ENCODE measurements at regions not wholly inside any gene's neighbourhood (a gene's known extent, or its start where the extent isn't known, plus 50 kb on each side); places are given as distances from the start of the nearest gene placed in this dataset.
A peak's percentile ranks its signal among the peaks of the same experiment; 100 is the strongest.
"Not testable (repeated sequence)": the region's sequence is repeated elsewhere in the genome, so short reads cannot be mapped to it uniquely, and the experiment has no call there.

DNA sequence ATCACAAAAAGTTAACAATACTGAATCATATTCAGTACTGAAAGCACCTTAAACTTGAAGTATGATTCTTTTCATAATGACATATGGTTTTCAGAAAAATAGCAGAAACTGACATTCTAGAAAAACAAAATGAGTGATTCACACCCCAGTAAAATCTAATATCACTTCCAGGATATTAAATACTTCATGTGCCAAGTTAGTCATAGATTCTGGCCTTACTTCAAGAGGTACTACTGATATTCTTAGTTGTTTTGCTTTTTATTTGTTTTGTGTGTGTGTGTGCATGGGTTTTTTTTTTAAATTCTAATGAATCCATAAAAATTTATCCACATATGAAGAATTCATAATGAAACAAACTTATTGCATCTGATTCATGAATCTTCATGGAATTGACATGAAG is 207.9 kb upstream of the UFM1 start:
- no peak for DNase-seq

DNA sequence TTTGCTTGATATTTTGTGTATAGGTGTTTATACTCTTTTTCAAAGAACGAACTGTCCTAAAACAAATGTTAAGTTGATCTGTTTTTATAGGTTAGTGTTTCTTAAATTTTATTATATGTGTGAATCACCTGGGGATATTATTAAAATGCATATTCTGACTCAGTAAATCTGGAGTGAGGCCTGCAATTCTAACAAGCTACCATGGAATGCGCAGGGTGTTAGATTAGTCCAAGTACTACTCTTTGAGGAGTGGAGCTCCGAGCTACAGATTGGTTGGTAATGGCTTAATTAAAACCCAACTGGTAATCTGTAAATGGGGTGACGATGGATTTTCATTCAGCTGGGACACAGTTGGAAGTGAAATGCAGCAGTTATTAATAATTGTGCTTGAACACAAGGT is 214.1 kb upstream of the UFM1 start:
- no peak for DNase-seq

DNA sequence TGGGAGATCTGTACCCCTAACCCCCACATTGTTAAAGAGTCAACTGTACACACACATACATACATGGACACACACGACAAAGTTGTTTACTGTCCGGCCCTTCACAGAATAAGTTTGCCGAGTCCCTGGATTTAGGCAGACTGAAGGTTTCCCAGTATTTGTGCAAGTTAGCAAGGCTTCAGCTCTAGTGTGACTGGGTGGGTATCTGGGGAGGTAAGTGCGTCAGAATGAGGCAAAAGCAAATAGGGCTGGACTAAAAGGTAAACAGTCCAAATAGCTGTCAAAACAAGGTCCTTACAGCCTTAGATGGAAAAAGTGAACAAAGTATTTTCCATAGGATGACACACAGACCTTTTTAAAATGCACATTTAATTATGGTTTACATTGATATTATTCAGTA is 228.4 kb upstream of the UFM1 start:
- DNase-seq: no peak

DNA sequence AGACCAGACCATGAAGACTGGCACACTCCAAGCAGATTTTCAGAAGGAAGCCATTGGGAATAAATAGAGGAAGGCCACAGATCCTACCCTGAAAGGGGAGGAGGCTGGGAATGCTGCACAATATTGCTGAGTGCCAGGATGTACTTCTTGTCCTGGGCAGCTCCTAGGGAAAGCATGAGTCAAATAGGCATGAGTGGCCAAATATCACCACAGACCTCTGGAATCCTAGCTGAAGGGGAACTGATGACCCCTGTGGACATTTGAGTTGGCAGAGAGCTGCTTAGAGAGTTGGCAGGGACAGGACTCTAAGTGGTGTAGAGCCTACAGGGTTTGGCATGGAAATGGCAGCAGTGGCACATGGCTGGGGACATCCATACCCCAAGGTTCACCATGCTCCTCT is 234.3 kb upstream of the TRPC4 start:
- DNase-seq: no peak

- DNase-seq: no peak
These were observed 230.2 kb upstream of the TRPC4 start for GRCh38 chr13:38099751-38100150.

GRCh38 chr13:38093425-38093824 is 223.9 kb upstream of the TRPC4 start:
- no peak for DNase-seq

- DNase-seq: no peak
These were observed 221.3 kb upstream of the TRPC4 start for GRCh38 chr13:38090913-38091312.

GRCh38 chr13:38086721-38087120 is 217.1 kb upstream of the TRPC4 start:
- DNase-seq: peak; percentile 34

GRCh38 chr13:38086013-38086412 is 216.4 kb upstream of the TRPC4 start:
- DNase-seq: peak; percentile 46

GRCh38 chr13:38073931-38074330 is 204.4 kb upstream of the TRPC4 start:
- no peak for DNase-seq

DNA sequence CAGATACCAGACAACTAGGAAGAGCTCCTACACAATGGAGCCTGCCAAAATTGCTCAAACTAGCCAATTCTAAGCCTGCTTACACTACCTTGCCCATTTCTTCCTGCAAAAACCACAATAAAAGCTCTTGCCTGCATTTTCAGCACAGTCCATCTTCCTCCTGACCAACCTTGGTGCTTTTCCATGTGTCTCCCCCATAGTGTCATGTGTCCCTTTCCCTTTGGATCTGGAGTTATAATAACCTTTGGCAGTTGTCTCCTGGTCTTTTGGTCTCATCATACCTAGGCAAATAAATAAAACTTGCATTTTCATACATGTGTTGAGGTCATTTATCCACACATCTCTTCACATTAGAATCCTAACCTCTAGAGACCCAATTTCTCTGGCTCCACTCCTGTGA is 203.1 kb upstream of the TRPC4 start:
- DNase-seq: no peak

DNA sequence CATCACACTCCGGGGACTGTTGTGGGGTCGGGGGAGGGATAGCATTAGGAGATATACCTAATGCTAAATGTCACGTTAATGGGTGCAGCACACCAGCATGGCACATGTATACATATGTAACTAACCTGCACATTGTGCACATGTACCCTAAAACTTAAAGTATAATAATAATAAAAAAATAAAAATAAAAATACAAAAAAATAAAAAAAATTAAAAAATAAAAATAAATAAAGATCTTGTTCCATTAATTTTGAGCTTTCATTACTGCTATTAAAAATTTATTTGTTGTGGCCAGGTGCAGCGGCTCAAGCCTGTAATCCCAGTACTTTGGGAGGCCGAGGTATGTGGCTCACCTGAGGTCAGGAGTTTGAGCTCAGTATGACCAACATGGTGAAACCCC is 201.8 kb upstream of the TRPC4 start:
- DNase-seq: not testable (repeated sequence)

- no peak for DNase-seq
These were observed 184.3 kb upstream of the TRPC4 start for GRCh38 chr13:38053896-38054295.

- DNase-seq: no peak
These were observed 176.4 kb upstream of the TRPC4 start for GRCh38 chr13:38046049-38046376.

- DNase-seq: no peak
These were observed 175.9 kb upstream of the TRPC4 start for GRCh38 chr13:38045278-38046048.

GRCh38 chr13:38044067-38044466 is 174.5 kb upstream of the TRPC4 start:
- no peak for DNase-seq

GRCh38 chr13:38042771-38043170 is 173.2 kb upstream of the TRPC4 start:
- no peak for DNase-seq

DNA sequence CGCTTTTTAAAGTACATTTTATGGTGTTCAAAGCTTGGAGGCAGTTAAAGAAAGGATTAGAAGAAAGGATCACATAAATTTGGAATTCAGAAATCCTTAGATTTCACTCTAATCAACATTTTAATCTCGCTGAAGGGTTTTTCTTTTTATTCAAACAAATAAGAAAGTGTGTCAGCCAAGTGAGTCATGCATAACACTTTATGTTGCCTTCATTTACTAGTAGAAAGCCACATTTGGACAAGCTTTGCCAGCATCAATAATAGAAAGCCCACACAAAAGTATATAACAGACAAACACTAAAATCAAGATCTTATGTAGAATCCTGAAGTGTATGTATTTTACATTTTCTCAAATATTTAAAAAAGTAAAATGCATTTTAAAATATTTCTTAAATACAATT is 154.9 kb upstream of the TRPC4 start:
- no peak for DNase-seq

DNA sequence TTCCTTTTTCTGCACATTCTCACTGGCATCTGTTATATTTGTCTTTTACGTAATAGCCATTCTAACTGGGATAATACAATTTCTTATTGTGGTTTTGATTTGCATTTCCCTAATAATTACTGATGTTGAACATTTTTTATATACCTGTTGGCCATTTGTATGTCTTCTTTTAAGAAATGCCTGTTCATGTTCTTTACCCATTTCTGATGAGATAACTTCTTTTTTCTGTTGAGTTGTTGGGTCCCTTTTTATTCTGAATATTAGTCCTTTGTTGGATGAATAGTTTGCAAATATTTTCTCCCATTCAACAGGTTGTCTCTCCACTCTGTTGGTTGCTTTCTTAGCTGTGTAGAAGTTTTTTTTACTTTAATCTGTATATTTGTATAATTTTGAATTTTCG is 147.7 kb upstream of the TRPC4 start:
- no peak for DNase-seq

DNA sequence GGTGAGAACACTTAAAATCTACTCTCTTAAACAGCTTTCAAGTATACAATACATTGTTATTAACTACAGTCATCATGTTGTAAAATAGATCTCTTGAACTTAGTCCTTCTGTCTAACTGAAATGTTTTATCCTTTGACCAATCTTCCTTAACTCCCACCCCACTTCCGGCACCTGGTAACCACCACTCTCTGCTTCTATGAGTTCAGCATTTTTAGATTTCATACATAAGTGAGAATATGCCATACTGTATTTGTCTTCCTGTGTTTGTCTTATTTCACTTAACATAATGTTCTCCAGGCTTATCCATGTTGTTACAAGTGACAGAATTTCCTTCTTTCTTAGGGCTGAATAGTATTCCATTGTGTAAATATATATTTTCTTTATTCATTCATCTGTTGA is 144.1 kb upstream of the TRPC4 start:
- DNase-seq: no peak

DNA sequence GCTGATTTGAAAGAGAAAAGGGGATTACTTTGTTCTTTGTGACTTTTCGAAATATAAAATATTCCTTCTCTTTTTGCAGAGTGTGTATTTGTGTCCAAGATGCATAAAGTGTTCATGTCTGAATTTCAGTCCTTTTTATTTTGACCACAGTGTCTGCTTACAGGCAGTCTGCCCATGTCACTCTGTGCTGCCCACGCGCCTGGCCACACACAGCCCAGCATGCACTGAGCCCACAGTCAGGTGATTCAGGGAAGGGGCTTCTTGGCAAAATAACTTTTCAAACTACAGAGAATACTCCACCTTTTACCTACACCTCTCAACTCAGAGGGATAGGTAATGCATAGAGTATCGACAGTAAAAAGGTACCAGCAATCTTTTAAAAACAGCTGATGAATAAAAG is 142.5 kb upstream of the TRPC4 start:
- no peak for DNase-seq

- DNase-seq: no peak
These were observed 139.1 kb upstream of the TRPC4 start for GRCh38 chr13:38008636-38009035.

GRCh38 chr13:38002606-38003005 is 133.0 kb upstream of the TRPC4 start:
- DNase-seq: no peak

DNA sequence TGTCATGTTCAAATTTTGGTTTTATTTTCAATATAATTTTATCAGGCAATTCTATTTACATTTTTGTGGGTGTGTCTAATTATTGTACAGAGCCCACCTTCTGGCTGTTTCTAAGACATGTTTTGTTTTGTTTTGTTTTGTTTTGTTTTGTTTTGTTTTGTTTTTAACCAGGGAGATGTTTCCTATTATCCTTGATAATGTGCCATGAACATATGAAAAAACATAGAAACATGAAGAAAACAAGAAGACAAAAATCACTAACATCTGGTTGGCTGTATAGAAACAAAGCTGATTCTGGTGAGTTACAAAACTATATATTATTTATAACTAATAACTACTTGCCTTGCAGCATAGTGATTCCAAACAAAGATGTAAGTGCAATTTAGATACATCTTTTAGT is 128.1 kb upstream of the TRPC4 start:
- no peak for DNase-seq

DNA sequence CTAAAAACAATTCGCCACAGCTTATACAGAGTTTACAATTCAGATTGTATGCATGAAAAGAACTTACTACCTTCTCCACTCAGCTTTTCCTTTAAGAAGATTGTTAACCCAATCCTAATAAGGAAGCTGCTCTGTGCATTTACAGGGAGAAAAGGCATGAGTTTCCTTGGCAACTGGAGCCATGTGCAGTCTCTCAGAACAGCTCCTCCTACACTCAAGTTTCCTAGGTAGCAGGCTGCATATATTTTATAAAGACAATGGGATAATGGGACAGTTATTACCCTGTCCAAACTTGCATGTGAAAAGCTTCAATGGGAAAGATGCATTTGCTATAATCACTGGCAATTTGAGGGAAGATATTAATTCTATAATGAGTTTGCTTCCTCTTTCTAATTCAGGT is 125.5 kb upstream of the TRPC4 start:
- no peak for DNase-seq

GRCh38 chr13:37986811-37987210 is 117.2 kb upstream of the TRPC4 start:
- DNase-seq: no peak

All from activated effector memory CD4-positive, alpha-beta T cell treated with anti-CD3 and anti-CD28 coated beads, Interleukin-2, amount 50 U/mL, for 16 hours (primary cell).